Gastroesophageal sphincter (tissue), 3 donors: ENCODE measurements at regions not wholly inside any gene's neighbourhood (a gene's known extent, or its start where the extent isn't known, plus 50 kb on each side); places are given as distances from the start of the nearest gene placed in this dataset.

Source experiments
- CTCF ChIP-seq, 4 experiments: fragments of 200-600 bp in 2 of 4; fragments of 450-650 bp in 2 of 4; sonication (generic) in 1 of 4; IDR thresholded peaks; one replicate each; pipeline ENCODE4 v1.5.1; 2017 to 2019; ENCODE audit warnings: antibody characterized with exemption in 4 of 4, mild to moderate bottlenecking in 2 of 4, moderate library complexity in 2 of 4
- EP300 ChIP-seq: sonication (generic); formaldehyde crosslinking; IDR thresholded peaks from one replicate; pipeline ENCODE4 v1.6.1; 2017; ENCODE audit warnings: antibody characterized with exemption, mild to moderate bottlenecking
- POLR2A ChIP-seq, 2 donors: fragments of 450-650 bp; IDR thresholded peaks; one replicate each; pipeline ENCODE4 v1.6.1; 2017; ENCODE audit warnings: antibody characterized with exemption in 2 of 2, mild to moderate bottlenecking in 2 of 2, moderate library complexity in 1 of 2
- POLR2AphosphoS5 ChIP-seq: sonication (generic); formaldehyde crosslinking; IDR thresholded peaks from one replicate; pipeline ENCODE4 v1.6.1; 2017; ENCODE audit warnings: antibody characterized with exemption

- TF ChIP-seq CTCF (IDR thresholded peaks at IDR 0.05) (no peak), EP300 (no peak), POLR2A (IDR thresholded peaks at IDR 0.05) (no peak), POLR2AphosphoS5 (no peak)
These were observed 622.2 kb downstream of the EDEM1 start for GRCh38 chr3:5809586-5810246.
